PC-9 (cell line): ENCODE measurements at regions not wholly inside any gene's neighbourhood (a gene's known extent, or its start where the extent isn't known, plus 50 kb on each side); places are given as distances from the start of the nearest gene placed in this dataset.

Experiments used
- BruUV-seq: library from RNA; stranded (reverse); fragments of 400-500 nt; replicated peaks from 2 replicates; lab custom pipeline; 2021; lab: Mats Ljungman, UMichigan
- CTCF ChIA-PET: fragments of 300-600 bp; sonication (Branson Sonifier 250); formaldehyde crosslinking; loops from one replicate; lab custom pipeline; 2022; ENCODE audit warnings: antibody characterized with exemption; lab: Charles Lee
- POLR2A ChIA-PET: fragments of 300-600 bp; sonication (Branson Sonifier 250); formaldehyde crosslinking; loops from one replicate; lab custom pipeline; 2022; ENCODE audit warnings: antibody characterized with exemption; ENCODE audit not compliant: unreplicated experiment; lab: Charles Lee
- DNase-seq, 2 experiments: peaks; one replicate each; pipeline versions ENCODE4 v3.0.0 to v3.0.0-alpha.2; 2015 to 2022; ENCODE audit warnings: mixed read lengths in 1 of 2
- H2AFZ ChIP-seq: fragments of 200-600 bp; sonication (generic); 2 replicates; pipeline ENCODE4 v1.8.1; 2017; ENCODE audit warnings: antibody characterized with exemption
- H3F3A ChIP-seq: fragments of 200-600 bp; sonication (generic); 2 replicates; pipeline ENCODE4 v1.8.1; 2017; ENCODE audit warnings: antibody characterized with exemption, mild to moderate bottlenecking, low read depth; ENCODE audit not compliant: insufficient read depth
- H3K27ac ChIP-seq: fragments of 200-600 bp; sonication (generic); 2 replicates; pipeline ENCODE4 v1.6.1; 2016; ENCODE audit warnings: mixed run types
- H3K27me3 ChIP-seq: fragments of 200-600 bp; sonication (generic); 2 replicates; pipeline ENCODE4 v1.6.1; 2016; ENCODE audit warnings: low read depth, mixed run types; ENCODE audit not compliant: insufficient read depth
- H3K36me3 ChIP-seq: fragments of 200-600 bp; sonication (generic); 2 replicates; pipeline ENCODE4 v1.6.1; 2016; ENCODE audit warnings: low read depth, mixed run types
- H3K4me1 ChIP-seq: fragments of 200-600 bp; sonication (generic); replicated peaks from 2 replicates; pipeline ENCODE4 v1.6.1; 2016; ENCODE audit warnings: mixed run types; ENCODE audit not compliant: insufficient read depth
- H3K4me2 ChIP-seq: fragments of 200-600 bp; sonication (generic); 2 replicates; pipeline ENCODE4 v1.6.1; 2017; ENCODE audit warnings: mixed run types
- H3K4me3 ChIP-seq: fragments of 200-600 bp; sonication (generic); 2 replicates; pipeline ENCODE4 v1.6.1; 2016; ENCODE audit warnings: mixed run types
- H3K79me2 ChIP-seq: fragments of 200-600 bp; sonication (generic); 2 replicates; pipeline ENCODE4 v1.6.1; 2017; ENCODE audit warnings: low read depth, mixed run types
- H3K9me2 ChIP-seq: fragments of 200-600 bp; sonication (generic); 2 replicates; pipeline ENCODE4 v1.8.1; 2017; ENCODE audit warnings: mild to moderate bottlenecking; ENCODE audit not compliant: insufficient read depth
- H3K9me3 ChIP-seq: fragments of 200-600 bp; sonication (generic); 2 replicates; pipeline ENCODE4 v1.8.1; 2016; ENCODE audit warnings: low read depth; ENCODE audit not compliant: insufficient read depth
- H4K20me1 ChIP-seq: fragments of 200-600 bp; sonication (generic); 2 replicates; pipeline ENCODE4 v1.8.1; 2017; ENCODE audit not compliant: insufficient read depth
- CTCF ChIP-seq: fragments of 200-600 bp; sonication (generic); conservative IDR thresholded peaks from 2 replicates; pipeline ENCODE4 v1.6.1; 2017; ENCODE audit warnings: mixed run types, antibody characterized with exemption, mild to moderate bottlenecking, moderate library complexity
- EZH2 ChIP-seq: fragments of 200-600 bp; sonication (generic); IDR thresholded peaks from 2 replicates; pipeline ENCODE4 v1.8.0; 2017; ENCODE audit warnings: antibody characterized with exemption, low read depth
- intact Hi-C: fragments of 100-400 bp; cut with micrococcal nuclease; formaldehyde crosslinking; loops from one replicate; pipeline ENCODE4 v1.10.0; 2022; ENCODE audit not compliant: unreplicated experiment

- Histone ChIP-seq H3K4me1 (no peaks in the 10 kb centered on the region), H2AFZ (no peak overlapping the region), H3K4me3 (no peak overlapping the region), H4K20me1 (no peaks in the 10 kb centered on the region), H3K4me2 (no peak overlapping the region), H3K79me2 (no peaks in the 10 kb centered on the region), H3F3A (no peaks in the 10 kb centered on the region), H3K27ac (no peak overlapping the region), H3K36me3 (no peaks in the 10 kb centered on the region), H3K27me3 (no peaks in the 10 kb centered on the region), H3K9me2 (no peaks in the 10 kb centered on the region), H3K9me3 (no peaks in the 10 kb centered on the region)
- CTCF ChIA-PET, result no interaction called here
- TF ChIP-seq CTCF, result no peak
- TF ChIP-seq EZH2, result no peak
- DNase-seq, result no peak
- intact Hi-C loops, result no loop called here
- POLR2A ChIA-PET, result interaction anchor here (0.6 kb wide), 1 partner anchor 429 kb away, joined by 7 read pairs; no protein-coding TSS in a partner anchor
- BruUV-seq, result no TSS peak
Measured at GRCh38 chr12:105740970-105741725, 397.6 kb downstream of the NUAK1 start.

GRCh38 chr12:105741786-105742566, 396.8 kb downstream of the NUAK1 start:
- H3K4me1 ChIP-seq, result no peaks in the 10 kb centered on the region
- TF ChIP-seq EZH2, result no peak
- no peak for TF ChIP-seq CTCF
- intact Hi-C loops, result no loop called here
- H3K9me3 ChIP-seq, result no peaks in the 10 kb centered on the region
- H3K27ac ChIP-seq, result no peak overlapping the region
- no peaks in the 10 kb centered on the region for H3K27me3 ChIP-seq
- POLR2A ChIA-PET, result interaction anchor here (0.6 kb wide), 1 partner anchor 428 kb away, joined by 7 read pairs; no protein-coding TSS in a partner anchor
- H2AFZ ChIP-seq, result no peak overlapping the region
- H3K4me2 ChIP-seq, result no peak overlapping the region
- no TSS peak for BruUV-seq
- no peaks in the 10 kb centered on the region for H4K20me1 ChIP-seq
- CTCF ChIA-PET, result no interaction called here
- H3K9me2 ChIP-seq, result no peaks in the 10 kb centered on the region
- DNase-seq, result no peak
- H3F3A ChIP-seq, result no peaks in the 10 kb centered on the region
- H3K36me3 ChIP-seq, result no peaks in the 10 kb centered on the region
- H3K4me3 ChIP-seq, result no peak overlapping the region
- no peaks in the 10 kb centered on the region for H3K79me2 ChIP-seq

GRCh38 chr12:105742567-105742874, 396.2 kb downstream of the NUAK1 start:
- Histone ChIP-seq H3K9me3 (no peaks in the 10 kb centered on the region), H3K4me2 (no peak overlapping the region), H3K4me1 (no peaks in the 10 kb centered on the region), H3K79me2 (no peaks in the 10 kb centered on the region), H3K36me3 (no peaks in the 10 kb centered on the region), H3K9me2 (no peaks in the 10 kb centered on the region), H3K27me3 (no peaks in the 10 kb centered on the region), H2AFZ (no peak overlapping the region), H3K4me3 (no peak overlapping the region), H3F3A (no peaks in the 10 kb centered on the region), H3K27ac (no peak overlapping the region), H4K20me1 (no peaks in the 10 kb centered on the region)
- BruUV-seq, result no TSS peak
- TF ChIP-seq CTCF (no peak), EZH2 (no peak)
- intact Hi-C loops, result no loop called here
- CTCF ChIA-PET, result no interaction called here
- no peak for DNase-seq
- POLR2A ChIA-PET, result no interaction called here
